ENCODE measurements at regions not wholly inside any gene's neighbourhood (a gene's known extent, or its start where the extent isn't known, plus 50 kb on each side); places are given as distances from the start of the nearest gene placed in this dataset.
"Not testable (repeated sequence)": the region's sequence is repeated elsewhere in the genome, so short reads cannot be mapped to it uniquely, and the experiment has no call there.

DNA sequence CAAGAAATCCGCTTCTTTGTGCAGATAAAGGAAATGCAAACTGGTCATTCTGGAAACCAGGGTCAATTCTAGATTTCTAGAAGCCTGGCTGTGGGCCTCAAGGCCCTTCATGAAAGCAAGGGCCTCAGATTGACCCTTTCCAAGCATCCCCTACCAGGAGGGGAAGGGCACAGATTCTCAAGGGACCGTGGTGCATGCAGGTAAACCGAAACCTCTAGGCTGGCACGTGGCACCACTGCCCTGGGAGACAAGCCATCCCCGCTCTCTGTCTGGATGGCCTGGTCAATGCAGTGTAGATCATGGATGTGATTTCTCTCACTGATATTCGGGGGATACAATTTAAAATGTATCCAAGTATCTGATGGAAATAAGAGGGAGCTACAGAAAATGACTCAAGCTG, 69.4 kb downstream of the TOMM20 start:
- no peak for DNase-seq (ENCODE audit: low read depth in 3 of 3)

GRCh38 chr1:235058695-235059094, 69.9 kb downstream of the TOMM20 start:
- DNase-seq (ENCODE audit: low read depth in 3 of 3), result no peak

DNA sequence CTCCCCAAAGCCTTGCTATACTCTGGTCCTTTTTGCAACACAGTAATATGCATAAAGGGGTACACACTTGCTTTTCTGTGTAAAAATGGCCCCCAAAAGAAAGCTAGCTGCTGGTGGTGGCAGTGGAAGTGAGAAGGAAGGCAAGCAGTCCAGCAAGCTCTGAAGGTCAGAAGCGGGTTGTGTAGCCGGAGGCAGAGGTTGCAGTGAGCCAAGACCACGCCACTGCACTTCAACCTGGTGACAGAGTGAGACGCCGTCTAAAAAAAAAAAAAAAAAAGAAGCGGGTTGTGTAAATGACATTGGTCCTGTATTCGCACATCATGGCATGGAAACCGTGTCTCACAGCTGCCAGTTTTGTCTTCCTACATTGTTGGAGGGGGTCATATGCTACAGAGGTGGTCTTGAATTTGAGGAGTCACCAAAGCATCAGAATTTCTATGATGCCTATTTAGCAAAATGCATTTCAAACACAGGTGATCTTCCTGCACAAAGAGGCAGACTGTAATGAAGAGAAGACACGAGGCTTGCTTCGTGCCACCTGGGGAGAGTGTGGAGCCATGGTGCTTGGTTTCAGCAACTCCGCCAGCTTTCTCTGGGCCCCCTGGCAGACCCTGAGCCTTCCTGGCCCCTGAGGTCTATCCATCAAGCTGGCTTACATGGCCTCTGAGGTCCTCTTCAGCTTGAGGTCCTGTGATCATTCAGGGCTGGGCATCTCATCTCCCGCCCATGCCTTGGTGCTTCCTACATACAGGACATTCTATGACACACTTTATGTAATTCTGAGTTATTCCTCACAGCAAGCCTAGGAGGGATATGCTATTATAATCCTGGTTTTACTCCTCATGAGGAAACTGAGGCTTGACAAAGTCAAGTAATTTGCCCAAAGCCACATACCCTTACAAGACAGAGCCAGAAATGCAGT, 71.0 kb downstream of the TOMM20 start:
- no peak for DNase-seq (ENCODE audit: low read depth in 3 of 3)

- no peak for DNase-seq (ENCODE audit: low read depth in 3 of 3)
These were observed 71.7 kb downstream of the TOMM20 start for GRCh38 chr1:235056937-235057336.

GRCh38 chr1:235054936-235055335, 73.7 kb downstream of the TOMM20 start:
- DNase-seq (ENCODE audit: low read depth in 3 of 3), result no peak

DNA sequence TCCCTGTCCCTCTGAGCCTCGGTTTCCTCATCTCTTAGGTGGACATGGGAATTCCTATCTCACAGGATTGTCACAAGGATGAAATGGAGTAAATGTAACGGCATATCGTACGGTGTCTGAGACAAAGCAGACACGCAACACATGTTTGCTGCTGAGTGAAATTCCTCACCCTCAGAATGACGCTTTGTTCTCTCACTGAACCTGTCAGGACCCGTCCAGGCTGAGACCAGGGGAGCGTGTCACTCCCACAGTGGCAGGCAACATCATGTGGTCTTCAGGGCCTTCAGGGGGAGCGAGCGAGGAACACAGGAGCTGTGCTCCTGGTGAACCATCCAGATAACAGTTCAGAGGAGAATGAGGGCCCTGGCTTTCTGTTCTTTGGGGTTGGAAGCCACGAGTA, 74.2 kb downstream of the TOMM20 start:
- no peak for DNase-seq (ENCODE audit: low read depth in 3 of 3)

DNA sequence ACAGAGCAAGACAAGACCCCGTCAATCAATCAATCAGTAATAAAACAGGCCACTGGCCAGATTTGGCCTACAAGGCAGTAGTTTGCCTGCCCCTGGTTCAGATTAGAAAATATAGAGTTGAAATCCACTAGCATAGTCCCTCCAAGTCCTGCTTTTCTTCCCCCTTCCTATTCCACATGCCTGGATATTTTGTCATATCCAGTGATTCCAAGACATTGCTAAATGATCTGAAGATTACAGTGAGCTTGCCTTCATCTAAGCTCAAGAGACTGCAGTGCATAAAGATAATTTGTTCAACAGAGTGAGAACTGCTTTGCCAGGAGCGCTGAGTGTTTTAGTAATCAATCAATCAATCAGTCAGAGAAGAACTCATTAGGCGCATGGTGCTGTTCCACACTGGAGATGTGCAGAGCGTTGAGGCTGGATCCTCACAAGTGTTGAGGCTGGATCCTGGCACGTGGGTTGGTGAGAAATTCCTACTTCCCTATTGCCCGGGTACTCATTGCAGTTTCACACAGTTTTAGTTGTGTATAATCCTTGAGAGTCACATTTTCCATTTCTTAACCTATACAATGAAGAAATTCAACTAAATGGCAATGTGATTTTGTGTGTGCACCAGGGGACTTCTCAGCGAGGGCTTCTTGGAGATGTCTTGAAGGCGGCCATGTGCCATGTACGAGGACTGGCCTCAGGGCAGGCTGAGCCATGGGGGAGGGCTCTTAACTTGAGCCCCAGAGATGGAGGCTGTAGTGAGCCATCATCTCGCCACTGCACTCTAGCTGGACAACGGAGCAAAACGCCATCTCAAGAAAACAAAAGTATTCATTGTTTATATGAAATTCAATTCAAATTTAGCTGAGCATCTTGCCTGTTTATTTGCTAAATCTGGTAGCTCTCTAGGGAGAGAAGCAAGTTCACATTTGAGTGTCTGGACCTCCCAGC, 76.3 kb downstream of the TOMM20 start:
- no peak for DNase-seq (ENCODE audit: low read depth in 3 of 3)

DNA sequence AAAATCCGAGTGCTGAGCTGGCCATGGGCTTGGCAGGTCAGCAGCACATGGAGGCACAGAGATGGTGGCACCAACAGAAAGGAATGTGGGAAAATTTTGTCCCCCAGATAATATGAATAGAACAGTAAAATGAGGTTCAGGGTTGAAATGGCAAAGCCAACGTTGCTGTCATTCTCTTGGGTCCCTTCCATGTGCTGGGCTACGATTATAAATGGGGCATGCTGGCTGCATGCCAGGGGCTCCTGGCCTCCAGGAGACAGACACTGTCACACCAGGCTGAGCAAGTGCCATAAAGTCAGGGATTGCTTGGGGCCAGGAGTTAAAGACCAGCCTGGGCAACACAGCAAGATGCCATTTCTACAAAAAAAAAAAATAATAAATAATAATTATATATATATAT, 77.1 kb downstream of the TOMM20 start:
- DNase-seq (ENCODE audit: low read depth in 3 of 3), result no peak

- no peak for DNase-seq (ENCODE audit: low read depth in 3 of 3)
These were observed 77.7 kb downstream of the TOMM20 start for GRCh38 chr1:235050911-235051360.

- not testable (repeated sequence) for DNase-seq (ENCODE audit: low read depth in 3 of 3)
These were observed 78.8 kb downstream of the TOMM20 start for GRCh38 chr1:235049716-235050378.

GRCh38 chr1:235049217-235049616, 79.4 kb downstream of the TOMM20 start:
- no peak for DNase-seq (ENCODE audit: low read depth in 3 of 3)

- DNase-seq (ENCODE audit: low read depth in 3 of 3), result no peak
These were observed 81.2 kb downstream of the TOMM20 start for GRCh38 chr1:235047331-235047871.

DNA sequence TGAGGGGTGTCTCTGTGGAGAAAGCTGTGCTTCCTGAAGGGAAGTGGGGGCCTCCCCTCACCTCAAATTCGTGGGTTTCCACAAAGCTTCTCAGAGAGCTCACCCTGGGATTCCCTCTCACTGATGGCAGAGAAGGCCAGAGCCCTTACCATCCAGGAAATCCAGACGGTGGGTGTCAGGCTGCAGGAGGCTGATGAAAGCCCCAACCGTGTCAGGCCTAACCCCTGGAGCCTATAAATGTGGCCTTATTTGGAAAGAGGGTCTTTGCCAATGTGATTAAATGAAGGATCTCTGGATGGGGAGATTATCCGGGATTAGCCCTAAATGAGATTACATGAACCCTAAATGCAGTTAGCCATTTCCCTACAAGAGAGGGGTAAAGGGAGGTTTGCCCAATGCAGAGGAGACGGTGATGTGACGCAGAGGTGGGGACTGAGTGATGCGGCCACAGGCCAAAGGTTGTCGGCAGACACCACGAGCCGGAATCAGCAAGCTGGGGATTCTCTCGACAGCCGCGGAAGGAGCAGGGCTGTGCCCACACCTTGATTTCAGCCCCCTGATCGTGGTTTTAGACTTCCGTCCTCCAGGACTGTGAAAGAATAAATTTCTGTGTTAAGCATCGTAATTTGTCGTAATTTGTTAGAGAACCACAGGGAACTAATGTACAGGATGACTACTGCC, 82.6 kb downstream of the TOMM20 start:
- DNase-seq (ENCODE audit: low read depth in 3 of 3), result no peak

- DNase-seq (ENCODE audit: low read depth in 3 of 3), result no peak
These were observed 83.5 kb downstream of the TOMM20 start for GRCh38 chr1:235045034-235045690.

- no peak for DNase-seq (ENCODE audit: low read depth in 3 of 3)
These were observed 85.4 kb downstream of the TOMM20 start for GRCh38 chr1:235043234-235043633.

- no peak for DNase-seq (ENCODE audit: low read depth in 3 of 3)
These were observed 89.9 kb downstream of the TOMM20 start for GRCh38 chr1:235038701-235039100.

GRCh38 chr1:235035928-235036327, 92.7 kb downstream of the TOMM20 start:
- no peak for DNase-seq (ENCODE audit: low read depth in 3 of 3)

GRCh38 chr1:235030919-235031596, 97.6 kb downstream of the TOMM20 start:
- no peak for DNase-seq (ENCODE audit: low read depth in 3 of 3)

DNA sequence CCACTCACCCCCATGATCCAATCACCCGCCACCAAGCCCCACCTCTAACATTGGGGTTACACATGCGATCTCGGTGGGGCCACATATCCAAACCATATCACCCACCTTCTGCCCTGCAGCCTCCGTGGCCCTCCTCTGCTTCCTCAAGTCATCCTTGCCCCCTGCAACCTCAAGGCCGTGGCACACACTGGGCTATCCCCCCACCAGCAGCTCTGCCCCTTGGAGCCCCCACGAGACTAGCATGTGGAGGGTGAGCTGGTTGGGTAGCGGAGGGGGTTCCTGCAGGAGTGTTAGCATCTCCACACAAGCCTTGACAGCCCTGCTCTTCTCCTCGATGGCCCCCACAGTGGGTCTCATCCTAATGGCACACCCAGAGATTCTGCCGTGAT, 100.8 kb downstream of the TOMM20 start:
- DNase-seq (ENCODE audit: low read depth in 3 of 3), result no peak
